B cell (primary cell): ENCODE measurements at regions not wholly inside any gene's neighbourhood (a gene's known extent, or its start where the extent isn't known, plus 50 kb on each side); places are given as distances from the start of the nearest gene placed in this dataset.

ENCODE experiments used
- ATAC-seq: fragments of 200-7000 bp; cut with Tn5 transposase; one replicate; pipeline ENCODE4 v1.10.0; 2021; ENCODE audit warnings: low read depth, mild to moderate bottlenecking, moderate number of reproducible peaks, moderate library complexity
- CTCF ChIA-PET: fragments of 350-600 bp; sonication (Branson Sonifier 250); formaldehyde crosslinking; loops from one replicate; lab custom pipeline; 2021; ENCODE audit warnings: antibody characterized with exemption, inconsistent platforms; lab: Charles Lee
- POLR2A ChIA-PET: fragments of 350-600 bp; sonication (Branson Sonifier 250); formaldehyde crosslinking; loops from one replicate; lab custom pipeline; 2021; ENCODE audit warnings: antibody characterized with exemption; lab: Charles Lee
- DNase-seq: peaks from one replicate; pipeline ENCODE4 v3.0.0; 2013
- H2AFZ ChIP-seq: 2 replicates; pipeline ENCODE4 v1.6.1; 2012; ENCODE audit warnings: mild to moderate bottlenecking, low read depth, low read length; ENCODE audit not compliant: insufficient read depth, poor library complexity, severe bottlenecking
- H3K27ac ChIP-seq, 2 donors: 1 replicate in 1 of 2; 2 replicates in 1 of 2; pipeline ENCODE4 v1.5.1; 2012 to 2013; ENCODE audit warnings: low read length in 2 of 2, mild to moderate bottlenecking in 2 of 2, moderate library complexity in 1 of 2
- H3K27me3 ChIP-seq, 4 experiments: fragments of 200-600 bp in 1 of 4; sonication (generic) in 1 of 4; replicated peaks in 1 of 4; 1 replicate in 2 of 4; 2 replicates in 2 of 4; pipeline versions ENCODE4 v1.6.1 to v1.7.0; 2013 to 2016; ENCODE audit warnings: low read length in 3 of 4, mild to moderate bottlenecking in 2 of 4, mixed read lengths in 1 of 4, moderate library complexity in 1 of 4; ENCODE audit not compliant: insufficient read depth in 4 of 4, control insufficient read depth in 3 of 4; ENCODE audit errors: control extremely low read depth in 1 of 4
- H3K36me3 ChIP-seq, 2 experiments: replicated peaks in 1 of 2; 1 replicate in 1 of 2; 2 replicates in 1 of 2; pipeline versions ENCODE4 v1.6.1 to v1.7.1; 2013; ENCODE audit warnings: low read length in 1 of 2; ENCODE audit not compliant: insufficient read depth in 2 of 2, control insufficient read depth in 1 of 2; ENCODE audit errors: control extremely low read depth in 1 of 2, extremely low read depth in 1 of 2
- H3K4me1 ChIP-seq, 2 donors: fragments of 200-600 bp in 1 of 2; sonication (generic) in 1 of 2; 1 replicate in 1 of 2; 2 replicates in 1 of 2; pipeline versions ENCODE4 v1.5.1 to v1.6.1; 2013 to 2017; ENCODE audit warnings: low read length in 2 of 2; ENCODE audit not compliant: control insufficient read depth in 2 of 2, insufficient read depth in 2 of 2
- H3K4me2 ChIP-seq: replicated peaks from 2 replicates; pipeline ENCODE3; 2012; ENCODE audit warnings: mild to moderate bottlenecking, low read depth, low read length; ENCODE audit not compliant: poor library complexity, severe bottlenecking
- H3K4me3 ChIP-seq, 5 experiments: fragments of 200-600 bp in 1 of 5; sonication (generic) in 1 of 5; 1 replicate in 3 of 5; 2 replicates in 2 of 5; pipeline versions ENCODE4 v1.5.1 to v1.7.0; 2011 to 2016; ENCODE audit warnings: low read length in 4 of 5, mild to moderate bottlenecking in 4 of 5, low read depth in 2 of 5, control low read depth in 1 of 5, moderate library complexity in 1 of 5; ENCODE audit not compliant: insufficient read depth in 1 of 5; ENCODE audit errors: control extremely low read depth in 1 of 5, extremely low read depth in 1 of 5
- H3K79me2 ChIP-seq: fragments of 200-600 bp; sonication (generic); one replicate; pipeline ENCODE4 v1.6.0; 2016; ENCODE audit warnings: low read length; ENCODE audit not compliant: control insufficient read depth, insufficient read depth
- H3K9ac ChIP-seq: fragments of 200-600 bp; sonication (generic); 2 replicates; pipeline ENCODE4 v1.6.1; 2017; ENCODE audit warnings: mild to moderate bottlenecking, low read length, moderate library complexity
- H3K9me3 ChIP-seq, 3 donors: one replicate each; pipeline versions ENCODE4 v1.6.1 to v1.7.1; 2013; ENCODE audit warnings: low read length in 2 of 3; ENCODE audit not compliant: control insufficient read depth in 2 of 3, insufficient read depth in 1 of 3; ENCODE audit errors: control extremely low read depth in 1 of 3
- H4K20me1 ChIP-seq: 2 replicates; pipeline ENCODE4 v1.6.0; 2012; ENCODE audit warnings: mild to moderate bottlenecking, low read length; ENCODE audit not compliant: insufficient read depth, control insufficient read depth, poor library complexity, severe bottlenecking
- H3K27ac Mint-ChIP-seq: one replicate; pipeline ENCODE4 v1.8.0; 2021; ENCODE audit warnings: mixed read lengths
- H3K27me3 Mint-ChIP-seq: one replicate; pipeline ENCODE4 v1.8.0; 2021; ENCODE audit warnings: mixed read lengths
- H3K4me1 Mint-ChIP-seq: one replicate; pipeline ENCODE4 v1.8.0; 2021; ENCODE audit warnings: mixed read lengths
- H3K4me3 Mint-ChIP-seq: one replicate; pipeline ENCODE4 v1.8.0; 2021; ENCODE audit warnings: mixed read lengths
- H3K9me3 Mint-ChIP-seq: one replicate; pipeline ENCODE4 v1.8.0; 2022; ENCODE audit warnings: mixed read lengths; ENCODE audit not compliant: insufficient read depth
- EZH2 ChIP-seq: IDR thresholded peaks from 2 replicates; pipeline ENCODE4 v1.6.1; 2012; ENCODE audit warnings: borderline replicate concordance, low read depth, mild to moderate bottlenecking, moderate library complexity, low read length; ENCODE audit not compliant: insufficient read depth, poor library complexity, severe bottlenecking
- WGBS: methylation state at CpG from one replicate; pipeline ENCODE4 v1.1.5; 2013; ENCODE audit warnings: missing lambda C conversion rate; ENCODE audit not compliant: insufficient coverage; 5-methylcytosine and 5-hydroxymethylcytosine counted together
- intact Hi-C: fragments of 100-400 bp; cut with micrococcal nuclease; formaldehyde crosslinking; loops from one replicate; pipeline ENCODE4 v1.10.0; 2022
- TF ChIP-seq, protein P1 (sequence below): fragments of 200-600 bp; IDR thresholded peaks from one replicate; pipeline ENCODE4 v1.8.0; 2022; ENCODE audit warnings: antibody characterized with exemption, mild to moderate bottlenecking

DNA sequence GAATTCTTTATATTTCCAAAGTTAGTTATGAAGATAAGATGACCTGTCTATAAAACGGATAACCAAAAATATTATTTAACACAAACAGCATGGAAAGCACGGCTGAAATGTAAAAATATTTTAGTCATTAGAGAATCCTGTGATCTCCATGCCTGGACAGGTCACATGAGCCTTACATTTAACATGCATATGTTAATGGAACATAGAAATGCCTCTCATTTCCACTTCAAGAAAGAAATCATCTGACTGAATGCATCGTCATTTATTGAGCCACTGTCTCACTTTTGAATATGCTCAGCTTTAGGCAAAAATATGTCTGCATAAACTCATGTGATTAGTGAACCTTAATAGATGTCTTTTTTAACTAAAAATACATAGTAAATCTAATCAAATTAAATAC, 115.5 kb upstream of the COL24A1 start:
- no peaks in the 10 kb centered on the region for H3K36me3 ChIP-seq
- no peaks in the 10 kb centered on the region for H3K27me3 ChIP-seq
- H4K20me1 ChIP-seq = no peaks in the 10 kb centered on the region
- Mint-ChIP-seq H3K27ac (no peak overlapping the region), H3K4me3 (no peak overlapping the region), H3K27me3 (no peaks in the 10 kb centered on the region), H3K9me3 (no peaks in the 10 kb centered on the region), H3K4me1 (no peaks in the 10 kb centered on the region)
- intact Hi-C loops = no loop called here
- no peak overlapping the region for H3K4me2 ChIP-seq
- WGBS = no CpG with 5 or more reads among the region's 3 CpGs
- DNase-seq (no peak), ATAC-seq (no peak)
- TF ChIP-seq, protein P1, sequence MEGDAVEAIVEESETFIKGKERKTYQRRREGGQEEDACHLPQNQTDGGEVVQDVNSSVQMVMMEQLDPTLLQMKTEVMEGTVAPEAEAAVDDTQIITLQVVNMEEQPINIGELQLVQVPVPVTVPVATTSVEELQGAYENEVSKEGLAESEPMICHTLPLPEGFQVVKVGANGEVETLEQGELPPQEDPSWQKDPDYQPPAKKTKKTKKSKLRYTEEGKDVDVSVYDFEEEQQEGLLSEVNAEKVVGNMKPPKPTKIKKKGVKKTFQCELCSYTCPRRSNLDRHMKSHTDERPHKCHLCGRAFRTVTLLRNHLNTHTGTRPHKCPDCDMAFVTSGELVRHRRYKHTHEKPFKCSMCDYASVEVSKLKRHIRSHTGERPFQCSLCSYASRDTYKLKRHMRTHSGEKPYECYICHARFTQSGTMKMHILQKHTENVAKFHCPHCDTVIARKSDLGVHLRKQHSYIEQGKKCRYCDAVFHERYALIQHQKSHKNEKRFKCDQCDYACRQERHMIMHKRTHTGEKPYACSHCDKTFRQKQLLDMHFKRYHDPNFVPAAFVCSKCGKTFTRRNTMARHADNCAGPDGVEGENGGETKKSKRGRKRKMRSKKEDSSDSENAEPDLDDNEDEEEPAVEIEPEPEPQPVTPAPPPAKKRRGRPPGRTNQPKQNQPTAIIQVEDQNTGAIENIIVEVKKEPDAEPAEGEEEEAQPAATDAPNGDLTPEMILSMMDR = no peak
- TF ChIP-seq EZH2 = no peak
- no peak overlapping the region for H2AFZ ChIP-seq
- H3K4me3 ChIP-seq = no peak overlapping the region
- ChIA-PET CTCF (no interaction called here), POLR2A (no interaction called here)
- no peaks in the 10 kb centered on the region for H3K4me1 ChIP-seq
- no peaks in the 10 kb centered on the region for H3K9me3 ChIP-seq
- no peaks in the 10 kb centered on the region for H3K79me2 ChIP-seq
- no peak overlapping the region for H3K27ac ChIP-seq
- H3K9ac ChIP-seq = no peak overlapping the region

DNA sequence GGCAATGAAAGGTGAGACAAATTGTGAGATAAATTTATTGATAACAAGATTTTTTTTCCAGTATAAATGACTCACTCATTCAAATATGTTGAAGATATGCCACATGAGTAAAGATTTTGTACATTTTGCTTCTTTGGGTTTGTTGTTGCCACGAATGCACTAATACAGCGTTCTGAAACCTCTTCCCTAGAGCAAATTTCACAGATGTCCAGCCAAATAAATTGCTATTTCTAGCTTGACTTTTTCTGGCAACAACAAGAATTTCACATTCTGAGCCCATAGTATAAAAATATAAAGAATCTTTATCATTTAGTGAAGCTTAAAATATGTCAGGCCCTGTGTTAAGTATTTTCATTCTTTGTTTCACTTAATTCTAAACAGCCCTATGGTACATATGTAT, 114.5 kb upstream of the COL24A1 start:
- DNase-seq (no peak), ATAC-seq (no peak)
- ChIA-PET POLR2A (no interaction called here), CTCF (no interaction called here)
- Mint-ChIP-seq H3K9me3 (no peaks in the 10 kb centered on the region), H3K27ac (no peak overlapping the region), H3K4me1 (no peaks in the 10 kb centered on the region), H3K4me3 (no peak overlapping the region), H3K27me3 (no peaks in the 10 kb centered on the region)
- H3K9me3 ChIP-seq = no peaks in the 10 kb centered on the region
- intact Hi-C loops = no loop called here
- no peaks in the 10 kb centered on the region for H3K79me2 ChIP-seq
- H3K9ac ChIP-seq = no peak overlapping the region
- no peaks in the 10 kb centered on the region for H3K4me1 ChIP-seq
- no peak overlapping the region for H3K27ac ChIP-seq
- no peak for TF ChIP-seq EZH2
- TF ChIP-seq, protein P1 = no peak
- H3K4me2 ChIP-seq = no peak overlapping the region
- no peaks in the 10 kb centered on the region for H3K27me3 ChIP-seq
- 79% methylated on average over 2 of the region's 2 CpGs for WGBS
- no peak overlapping the region for H3K4me3 ChIP-seq
- H4K20me1 ChIP-seq = no peaks in the 10 kb centered on the region
- no peak overlapping the region for H2AFZ ChIP-seq
- no peaks in the 10 kb centered on the region for H3K36me3 ChIP-seq
